Retinal pigment epithelial cell (primary cell): ENCODE measurements at regions not wholly inside any gene's neighbourhood (a gene's known extent, or its start where the extent isn't known, plus 50 kb on each side); places are given as distances from the start of the nearest gene placed in this dataset.

Experiments used
- DNase-seq: peaks from one replicate; pipeline ENCODE4 v3.0.0-alpha.2; 2010; ENCODE audit warnings: low read depth
- H3K4me3 ChIP-seq: 2 replicates; pipeline ENCODE4 v1.5.1; 2011; ENCODE audit warnings: mild to moderate bottlenecking, low read length, control low read depth, moderate library complexity
- TF ChIP-seq, protein P1 (sequence below): conservative IDR thresholded peaks from 2 replicates; pipeline ENCODE4 v1.5.1; 2011; ENCODE audit warnings: low read depth, low read length, control low read depth, inconsistent platforms

- no peak for DNase-seq
- TF ChIP-seq, protein P1, sequence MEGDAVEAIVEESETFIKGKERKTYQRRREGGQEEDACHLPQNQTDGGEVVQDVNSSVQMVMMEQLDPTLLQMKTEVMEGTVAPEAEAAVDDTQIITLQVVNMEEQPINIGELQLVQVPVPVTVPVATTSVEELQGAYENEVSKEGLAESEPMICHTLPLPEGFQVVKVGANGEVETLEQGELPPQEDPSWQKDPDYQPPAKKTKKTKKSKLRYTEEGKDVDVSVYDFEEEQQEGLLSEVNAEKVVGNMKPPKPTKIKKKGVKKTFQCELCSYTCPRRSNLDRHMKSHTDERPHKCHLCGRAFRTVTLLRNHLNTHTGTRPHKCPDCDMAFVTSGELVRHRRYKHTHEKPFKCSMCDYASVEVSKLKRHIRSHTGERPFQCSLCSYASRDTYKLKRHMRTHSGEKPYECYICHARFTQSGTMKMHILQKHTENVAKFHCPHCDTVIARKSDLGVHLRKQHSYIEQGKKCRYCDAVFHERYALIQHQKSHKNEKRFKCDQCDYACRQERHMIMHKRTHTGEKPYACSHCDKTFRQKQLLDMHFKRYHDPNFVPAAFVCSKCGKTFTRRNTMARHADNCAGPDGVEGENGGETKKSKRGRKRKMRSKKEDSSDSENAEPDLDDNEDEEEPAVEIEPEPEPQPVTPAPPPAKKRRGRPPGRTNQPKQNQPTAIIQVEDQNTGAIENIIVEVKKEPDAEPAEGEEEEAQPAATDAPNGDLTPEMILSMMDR: no peak
- no peak overlapping the region for H3K4me3 ChIP-seq
Measured at GRCh38 chr16:73230651-73231050, 182.7 kb upstream of the ZFHX3 start.

DNA sequence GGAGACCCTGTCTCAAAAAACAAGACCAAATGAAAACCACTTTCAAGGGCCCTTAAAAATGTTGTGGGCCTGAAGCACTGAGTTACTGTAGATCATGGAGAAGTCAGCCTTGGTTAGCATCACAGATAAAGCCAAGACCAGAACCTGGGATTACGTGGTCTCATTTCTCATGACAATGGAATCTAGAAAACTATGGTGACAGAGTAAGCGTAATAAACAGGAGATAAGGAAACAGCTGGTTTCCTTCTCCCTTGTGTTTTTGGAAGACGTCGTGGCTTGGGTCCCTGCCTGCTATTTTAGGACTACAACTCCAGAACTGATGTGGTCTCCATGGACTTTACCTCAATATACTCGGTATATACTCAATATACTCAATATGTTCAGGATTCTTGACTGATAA lies 180.7 kb upstream of the ZFHX3 start:
- H3K4me3 ChIP-seq: no peak overlapping the region
- no peak for DNase-seq
- TF ChIP-seq, protein P1: no peak

- H3K4me3 ChIP-seq: no peak overlapping the region
- TF ChIP-seq, protein P1: no peak
- no peak for DNase-seq
Measured at GRCh38 chr16:73226675-73227074, 178.7 kb upstream of the ZFHX3 start.

DNA sequence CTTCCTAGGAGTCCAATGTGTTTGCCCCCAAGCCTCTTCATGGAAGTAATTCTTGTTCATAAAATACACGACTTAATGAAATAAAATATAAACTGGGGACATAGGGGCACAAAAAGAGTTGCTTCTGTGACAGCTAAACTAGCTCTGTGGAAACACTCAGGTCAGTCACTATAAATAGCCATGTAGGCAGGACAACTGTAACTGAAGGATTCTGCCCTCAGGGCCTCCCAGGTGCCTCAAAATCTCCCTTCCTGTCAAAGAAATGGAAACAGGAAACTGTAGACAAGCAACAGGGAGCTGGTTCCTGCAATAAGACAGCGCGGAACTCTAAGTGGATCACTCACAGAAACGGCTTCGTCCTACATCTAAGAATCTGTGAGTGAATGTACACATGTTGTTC lies 178.1 kb upstream of the ZFHX3 start:
- H3K4me3 ChIP-seq: no peak overlapping the region
- TF ChIP-seq, protein P1: no peak
- DNase-seq: no peak

DNA sequence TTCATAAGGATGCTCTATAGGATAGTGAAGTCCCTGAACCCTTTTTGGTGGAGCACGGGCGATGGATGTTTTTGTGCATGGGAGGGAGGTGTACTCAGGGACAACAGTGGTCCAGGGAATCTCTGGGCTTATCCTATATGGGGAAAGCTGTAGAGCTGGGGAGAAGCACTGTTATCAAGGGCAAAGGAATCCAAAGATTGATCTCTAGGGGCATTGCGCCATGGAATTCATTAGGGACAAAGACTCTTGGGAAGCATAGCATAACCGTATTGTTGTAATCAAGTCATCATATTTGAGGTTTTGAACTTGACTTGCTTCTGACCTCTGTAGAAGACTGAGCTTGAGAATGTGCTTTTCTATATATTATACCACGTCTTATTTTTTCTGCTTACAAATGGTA lies 172.9 kb upstream of the ZFHX3 start:
- TF ChIP-seq, protein P1: no peak
- no peak for DNase-seq
- no peak overlapping the region for H3K4me3 ChIP-seq

- TF ChIP-seq, protein P1: peak; percentile 27
- no peak for DNase-seq
- H3K4me3 ChIP-seq: no peak overlapping the region
Measured at GRCh38 chr16:73219176-73219575, 171.2 kb upstream of the ZFHX3 start.

DNA sequence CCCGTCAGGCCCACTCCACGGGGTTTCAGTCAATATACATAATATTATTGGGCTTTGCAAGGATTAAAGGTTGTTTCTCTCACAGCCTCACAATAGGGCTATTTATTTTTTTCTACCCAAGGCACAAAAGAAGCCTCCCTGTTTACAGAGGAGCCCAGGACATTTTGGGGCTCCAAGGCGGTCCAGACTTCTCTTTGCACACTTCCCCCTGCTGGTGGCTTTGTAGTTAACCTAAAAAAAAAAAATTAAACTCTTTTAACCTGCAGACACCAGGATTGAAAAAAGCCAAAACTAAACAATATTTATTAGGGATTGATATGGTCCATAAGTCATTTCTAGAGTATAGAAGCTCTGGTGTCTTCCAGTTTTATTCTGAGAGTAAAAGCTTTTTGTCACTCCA lies 169.7 kb upstream of the ZFHX3 start:
- no peak for DNase-seq
- H3K4me3 ChIP-seq: no peak overlapping the region
- TF ChIP-seq, protein P1: peak; percentile 31
